Neural cell (in vitro differentiated cells): ENCODE measurements at regions not wholly inside any gene's neighbourhood (a gene's known extent, or its start where the extent isn't known, plus 50 kb on each side); places are given as distances from the start of the nearest gene placed in this dataset.

Experiments used
- H2AFZ ChIP-seq: fragments of 200-600, 300-800 bp; sonication (generic), shearing (Covaris generic); 2 replicates; pipeline ENCODE4 v1.6.0; 2014; ENCODE audit warnings: low read depth, mild to moderate bottlenecking, antibody characterized with exemption, low read length, moderate library complexity
- H3F3A ChIP-seq: fragments of 200-600 bp; shearing (Covaris generic); 2 replicates; pipeline ENCODE4 v1.6.1; 2016; ENCODE audit warnings: mild to moderate bottlenecking, moderate library complexity, mixed read lengths, antibody characterized with exemption, low read length; ENCODE audit not compliant: insufficient read depth, poor library complexity, severe bottlenecking
- H3K27ac ChIP-seq: fragments of 200-600, 300-800 bp; sonication (generic), shearing (Covaris generic); 2 replicates; pipeline ENCODE4 v1.5.1; 2014; ENCODE audit warnings: mild to moderate bottlenecking, low read length, moderate library complexity
- H3K27me3 ChIP-seq: fragments of 300-800, 200-600 bp; sonication (generic), shearing (Covaris generic); 2 replicates; pipeline ENCODE4 v1.6.0; 2014; ENCODE audit warnings: mild to moderate bottlenecking, low read depth, low read length, moderate library complexity; ENCODE audit not compliant: insufficient read depth
- H3K36me3 ChIP-seq: fragments of 300-800, 200-600 bp; sonication (generic), shearing (Covaris generic); 2 replicates; pipeline ENCODE4 v1.5.1; 2014; ENCODE audit warnings: mild to moderate bottlenecking, antibody characterized with exemption, low read length, moderate library complexity; ENCODE audit not compliant: insufficient read depth
- H3K4me2 ChIP-seq: fragments of 300-800, 200-600 bp; sonication (generic), shearing (Covaris generic); 2 replicates; pipeline ENCODE4 v1.6.0; 2014; ENCODE audit warnings: mild to moderate bottlenecking, low read length
- H3K4me3 ChIP-seq: fragments of 300-800, 200-600 bp; sonication (generic), shearing (Covaris generic); 2 replicates; pipeline ENCODE4 v1.5.1; 2014; ENCODE audit warnings: mild to moderate bottlenecking, low read length, moderate library complexity
- H3K79me2 ChIP-seq: fragments of 200-600 bp; shearing (Covaris generic); replicated peaks from 2 replicates; pipeline ENCODE4 v1.6.0; 2014; ENCODE audit warnings: mild to moderate bottlenecking, low read length, moderate library complexity; ENCODE audit not compliant: insufficient read depth
- H3K9ac ChIP-seq: fragments of 300-800, 200-600 bp; sonication (generic), shearing (Covaris generic); 2 replicates; pipeline ENCODE4 v1.6.1; 2016; ENCODE audit warnings: mild to moderate bottlenecking, low read length, mixed read lengths
- H3K9me2 ChIP-seq: fragments of 200-600 bp; shearing (Covaris generic); 2 replicates; pipeline ENCODE4 v1.6.1; 2016; ENCODE audit warnings: mild to moderate bottlenecking, low read length, mixed read lengths; ENCODE audit not compliant: insufficient read depth
- H3K9me3 ChIP-seq: fragments of 200-600, 300-800 bp; sonication (generic), shearing (Covaris generic); 2 replicates; pipeline ENCODE4 v1.6.1; 2016; ENCODE audit warnings: mild to moderate bottlenecking, mixed run types, low read length, moderate library complexity, mixed read lengths
- H4K20me1 ChIP-seq: fragments of 200-600 bp; shearing (Covaris generic); 2 replicates; pipeline ENCODE4 v1.6.1; 2016; ENCODE audit warnings: mild to moderate bottlenecking, mixed run types; ENCODE audit not compliant: insufficient read depth
- CTCF ChIP-seq: fragments of 450-650 bp; IDR thresholded peaks from 2 replicates; pipeline ENCODE4 v1.5.1; 2014; ENCODE audit warnings: antibody characterized with exemption, mild to moderate bottlenecking, moderate library complexity; ENCODE audit not compliant: poor library complexity, severe bottlenecking
- EP300 ChIP-seq: fragments of 450-650 bp; conservative IDR thresholded peaks from 2 replicates; pipeline ENCODE4 v1.6.1; 2014; ENCODE audit warnings: antibody characterized with exemption, mild to moderate bottlenecking, moderate library complexity; ENCODE audit not compliant: poor library complexity, severe bottlenecking
- EZH2 ChIP-seq: fragments of 200-600, 300-800 bp; shearing (Covaris generic), sonication (generic); IDR thresholded peaks from 2 replicates; pipeline ENCODE4 v1.6.1; 2014; ENCODE audit warnings: antibody characterized with exemption, low read length, borderline replicate concordance, mild to moderate bottlenecking; ENCODE audit not compliant: insufficient read depth, poor library complexity, severe bottlenecking
- MXI1 ChIP-seq: fragments of 450-650 bp; conservative IDR thresholded peaks from 2 replicates; pipeline ENCODE4 v1.6.1; 2014; ENCODE audit warnings: antibody characterized with exemption, mild to moderate bottlenecking; ENCODE audit not compliant: poor library complexity, severe bottlenecking
- POLR2AphosphoS5 ChIP-seq: IDR thresholded peaks from 2 replicates; pipeline ENCODE4 v1.6.1; 2012
- RAD21 ChIP-seq: fragments of 450-650 bp; conservative IDR thresholded peaks from 2 replicates; pipeline ENCODE4 v1.6.1; 2014; ENCODE audit warnings: antibody characterized with exemption, mild to moderate bottlenecking, moderate library complexity
- SMC3 ChIP-seq: fragments of 450-650 bp; conservative IDR thresholded peaks from 2 replicates; pipeline ENCODE4 v1.6.1; 2014; ENCODE audit warnings: antibody characterized with exemption, mild to moderate bottlenecking, moderate library complexity; ENCODE audit not compliant: poor library complexity
- TAF1 ChIP-seq: IDR thresholded peaks from 2 replicates; pipeline ENCODE4 v1.6.1; 2012; ENCODE audit warnings: low read depth
- TF ChIP-seq, protein P1 (sequence below): IDR thresholded peaks from 2 replicates; pipeline ENCODE4 v1.6.1; 2012; ENCODE audit warnings: borderline replicate concordance

DNA sequence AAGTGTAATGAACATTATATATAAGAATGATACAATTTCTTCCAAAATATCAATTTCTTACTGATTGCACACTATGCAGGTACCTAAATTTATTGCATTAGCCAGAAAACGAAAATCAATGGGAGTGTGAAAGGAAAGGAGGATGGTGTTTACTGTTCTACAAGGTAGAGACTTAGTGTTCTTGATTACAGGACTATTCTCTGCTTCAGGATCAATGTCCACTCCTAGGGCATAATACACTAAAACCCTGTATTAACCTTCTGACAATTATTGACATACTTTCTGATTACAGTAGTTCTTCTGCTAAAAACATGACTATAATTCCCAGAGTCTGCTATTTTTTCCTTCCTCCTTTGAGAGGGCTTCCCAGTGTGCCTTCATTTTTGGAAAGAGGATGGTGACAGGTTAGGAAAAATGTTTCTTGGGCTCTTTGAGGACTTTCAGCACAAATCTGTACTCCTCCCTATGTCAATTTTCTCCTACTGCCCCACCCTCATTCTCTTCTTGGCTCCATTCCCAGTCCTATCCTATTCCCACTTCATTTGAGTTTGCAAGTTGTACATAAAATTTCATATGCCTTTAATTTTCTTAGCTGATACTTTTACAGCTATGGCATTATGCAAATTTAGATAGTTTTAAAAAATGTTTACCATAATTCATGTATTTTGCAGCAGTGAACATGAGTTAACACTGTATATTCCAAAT lies 278.9 kb downstream of the CENPW start:
- no peaks in the 10 kb centered on the region for H3F3A ChIP-seq
- no peaks in the 10 kb centered on the region for H3K9me2 ChIP-seq
- TF ChIP-seq TAF1 (no peak), EP300 (no peak), SMC3 (no peak), POLR2AphosphoS5 (no peak), EZH2 (no peak), RAD21 (no peak), CTCF (no peak), MXI1 (no peak)
- TF ChIP-seq, protein P1, sequence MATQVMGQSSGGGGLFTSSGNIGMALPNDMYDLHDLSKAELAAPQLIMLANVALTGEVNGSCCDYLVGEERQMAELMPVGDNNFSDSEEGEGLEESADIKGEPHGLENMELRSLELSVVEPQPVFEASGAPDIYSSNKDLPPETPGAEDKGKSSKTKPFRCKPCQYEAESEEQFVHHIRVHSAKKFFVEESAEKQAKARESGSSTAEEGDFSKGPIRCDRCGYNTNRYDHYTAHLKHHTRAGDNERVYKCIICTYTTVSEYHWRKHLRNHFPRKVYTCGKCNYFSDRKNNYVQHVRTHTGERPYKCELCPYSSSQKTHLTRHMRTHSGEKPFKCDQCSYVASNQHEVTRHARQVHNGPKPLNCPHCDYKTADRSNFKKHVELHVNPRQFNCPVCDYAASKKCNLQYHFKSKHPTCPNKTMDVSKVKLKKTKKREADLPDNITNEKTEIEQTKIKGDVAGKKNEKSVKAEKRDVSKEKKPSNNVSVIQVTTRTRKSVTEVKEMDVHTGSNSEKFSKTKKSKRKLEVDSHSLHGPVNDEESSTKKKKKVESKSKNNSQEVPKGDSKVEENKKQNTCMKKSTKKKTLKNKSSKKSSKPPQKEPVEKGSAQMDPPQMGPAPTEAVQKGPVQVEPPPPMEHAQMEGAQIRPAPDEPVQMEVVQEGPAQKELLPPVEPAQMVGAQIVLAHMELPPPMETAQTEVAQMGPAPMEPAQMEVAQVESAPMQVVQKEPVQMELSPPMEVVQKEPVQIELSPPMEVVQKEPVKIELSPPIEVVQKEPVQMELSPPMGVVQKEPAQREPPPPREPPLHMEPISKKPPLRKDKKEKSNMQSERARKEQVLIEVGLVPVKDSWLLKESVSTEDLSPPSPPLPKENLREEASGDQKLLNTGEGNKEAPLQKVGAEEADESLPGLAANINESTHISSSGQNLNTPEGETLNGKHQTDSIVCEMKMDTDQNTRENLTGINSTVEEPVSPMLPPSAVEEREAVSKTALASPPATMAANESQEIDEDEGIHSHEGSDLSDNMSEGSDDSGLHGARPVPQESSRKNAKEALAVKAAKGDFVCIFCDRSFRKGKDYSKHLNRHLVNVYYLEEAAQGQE: no peak
- no peak overlapping the region for H3K9ac ChIP-seq
- H3K27me3 ChIP-seq: no peaks in the 10 kb centered on the region
- no peaks in the 10 kb centered on the region for H3K79me2 ChIP-seq
- no peak overlapping the region for H2AFZ ChIP-seq
- no peaks in the 10 kb centered on the region for H4K20me1 ChIP-seq
- no peaks in the 10 kb centered on the region for H3K36me3 ChIP-seq
- no peak overlapping the region for H3K4me3 ChIP-seq
- no peaks in the 10 kb centered on the region for H3K9me3 ChIP-seq
- H3K4me2 ChIP-seq: no peak overlapping the region
- H3K27ac ChIP-seq: no peak overlapping the region

DNA sequence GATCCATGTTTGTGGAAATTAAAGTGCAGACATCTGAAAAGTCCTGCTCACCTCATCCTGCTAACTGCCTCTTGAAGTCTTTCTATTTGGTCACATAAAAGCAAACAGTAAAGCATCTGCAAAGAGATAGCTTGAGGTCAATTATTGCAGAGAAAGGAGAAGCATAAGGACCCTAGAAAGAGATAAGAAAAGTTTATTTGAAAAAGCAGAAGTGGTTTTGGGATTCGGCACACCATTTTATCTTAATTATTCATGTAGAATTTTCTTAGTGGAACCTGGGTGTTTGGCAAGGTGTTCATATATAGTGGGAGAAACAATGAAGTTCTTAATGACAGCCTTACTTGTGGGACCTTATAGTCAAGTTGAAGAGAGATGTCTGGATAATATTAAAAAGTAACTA lies 280.8 kb downstream of the CENPW start:
- no peak overlapping the region for H3K4me3 ChIP-seq

More for the DNA sequence above, 280.8 kb downstream of the CENPW start:
- Histone ChIP-seq H3K79me2 (no peaks in the 10 kb centered on the region), H3F3A (no peaks in the 10 kb centered on the region), H3K9ac (no peak overlapping the region), H2AFZ (no peak overlapping the region), H3K4me2 (no peak overlapping the region), H3K27ac (no peak overlapping the region), H4K20me1 (no peaks in the 10 kb centered on the region), H3K9me2 (no peaks in the 10 kb centered on the region), H3K9me3 (no peaks in the 10 kb centered on the region), H3K36me3 (no peaks in the 10 kb centered on the region), H3K27me3 (no peaks in the 10 kb centered on the region)
- no peak for TF ChIP-seq EZH2
- no peak for TF ChIP-seq SMC3
- TF ChIP-seq EP300: no peak
- TF ChIP-seq CTCF: no peak
- no peak for TF ChIP-seq TAF1
- TF ChIP-seq, protein P1: no peak
- no peak for TF ChIP-seq RAD21
- no peak for TF ChIP-seq MXI1
- no peak for TF ChIP-seq POLR2AphosphoS5
